ENCODE measurements at regions not wholly inside any gene's neighbourhood (a gene's known extent, or its start where the extent isn't known, plus 50 kb on each side); places are given as distances from the start of the nearest gene placed in this dataset.

GRCh38 chr2:220123751-220124150 lies 496.3 kb downstream of the SLC4A3 start:
- intact Hi-C loops (cut with DNase I): no loop called here
- DNase-seq: no peak
- no peaks in the 10 kb centered on the region for H3K9me3 ChIP-seq
- H3K27ac ChIP-seq: no peak overlapping the region
- no peaks in the 10 kb centered on the region for H3K36me3 ChIP-seq
- peaks cover 0 to 20% (median 0%) of the 10 kb centered on the region in 3 donors for H3K4me1 ChIP-seq
- 40 to 51% methylated on average over 2 of the region's 2 CpGs for WGBS, 2 donors
- H3K4me3 ChIP-seq: no peak overlapping the region
- TF ChIP-seq, protein P1, sequence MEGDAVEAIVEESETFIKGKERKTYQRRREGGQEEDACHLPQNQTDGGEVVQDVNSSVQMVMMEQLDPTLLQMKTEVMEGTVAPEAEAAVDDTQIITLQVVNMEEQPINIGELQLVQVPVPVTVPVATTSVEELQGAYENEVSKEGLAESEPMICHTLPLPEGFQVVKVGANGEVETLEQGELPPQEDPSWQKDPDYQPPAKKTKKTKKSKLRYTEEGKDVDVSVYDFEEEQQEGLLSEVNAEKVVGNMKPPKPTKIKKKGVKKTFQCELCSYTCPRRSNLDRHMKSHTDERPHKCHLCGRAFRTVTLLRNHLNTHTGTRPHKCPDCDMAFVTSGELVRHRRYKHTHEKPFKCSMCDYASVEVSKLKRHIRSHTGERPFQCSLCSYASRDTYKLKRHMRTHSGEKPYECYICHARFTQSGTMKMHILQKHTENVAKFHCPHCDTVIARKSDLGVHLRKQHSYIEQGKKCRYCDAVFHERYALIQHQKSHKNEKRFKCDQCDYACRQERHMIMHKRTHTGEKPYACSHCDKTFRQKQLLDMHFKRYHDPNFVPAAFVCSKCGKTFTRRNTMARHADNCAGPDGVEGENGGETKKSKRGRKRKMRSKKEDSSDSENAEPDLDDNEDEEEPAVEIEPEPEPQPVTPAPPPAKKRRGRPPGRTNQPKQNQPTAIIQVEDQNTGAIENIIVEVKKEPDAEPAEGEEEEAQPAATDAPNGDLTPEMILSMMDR (IDR thresholded peaks at IDR 0.05): no peak
- TF ChIP-seq POLR2A (IDR thresholded peaks at IDR 0.05): no peak
- H3K27me3 ChIP-seq: no peaks in the 10 kb centered on the region

GRCh38 chr2:220125551-220125950 lies 498.1 kb downstream of the SLC4A3 start:
- intact Hi-C loops (cut with DNase I): no loop called here
- TF ChIP-seq POLR2A (IDR thresholded peaks at IDR 0.05): no peak
- TF ChIP-seq, protein P1 (IDR thresholded peaks at IDR 0.05): no peak
- Histone ChIP-seq H3K9me3 (peaks cover 0 to 10% (median 0%) of the 10 kb centered on the region in 3 donors), H3K36me3 (no peaks in the 10 kb centered on the region), H3K27me3 (no peaks in the 10 kb centered on the region), H3K27ac (no peak overlapping the region), H3K4me3 (no peak overlapping the region), H3K4me1 (peaks cover 0 to 20% (median 0%) of the 10 kb centered on the region in 3 donors)
- no peak for DNase-seq
- 79 to 85% methylated on average over 7 to 8 of the region's 8 CpGs for WGBS, 2 donors

- no peak overlapping the region for H3K4me3 ChIP-seq
- H3K27ac ChIP-seq: peak overlapping the region; percentile 29 to 74 (median 54)
- H3K27me3 ChIP-seq: no peaks in the 10 kb centered on the region
- H3K4me1 ChIP-seq: peaks cover 0 to 20% (median 0%) of the 10 kb centered on the region in 3 donors
- TF ChIP-seq, protein P1 (IDR thresholded peaks at IDR 0.05): no peak
- no peak for TF ChIP-seq POLR2A (IDR thresholded peaks at IDR 0.05)
- peaks cover 0 to 10% (median 0%) of the 10 kb centered on the region in 3 donors for H3K9me3 ChIP-seq
- H3K36me3 ChIP-seq: no peaks in the 10 kb centered on the region
- intact Hi-C loops (cut with DNase I): no loop called here
- DNase-seq: no peak
- 32 to 43% methylated on average over 3 of the region's 3 CpGs for WGBS, 2 donors
Observed at GRCh38 chr2:220127311-220127710, 499.9 kb downstream of the SLC4A3 start.

DNA sequence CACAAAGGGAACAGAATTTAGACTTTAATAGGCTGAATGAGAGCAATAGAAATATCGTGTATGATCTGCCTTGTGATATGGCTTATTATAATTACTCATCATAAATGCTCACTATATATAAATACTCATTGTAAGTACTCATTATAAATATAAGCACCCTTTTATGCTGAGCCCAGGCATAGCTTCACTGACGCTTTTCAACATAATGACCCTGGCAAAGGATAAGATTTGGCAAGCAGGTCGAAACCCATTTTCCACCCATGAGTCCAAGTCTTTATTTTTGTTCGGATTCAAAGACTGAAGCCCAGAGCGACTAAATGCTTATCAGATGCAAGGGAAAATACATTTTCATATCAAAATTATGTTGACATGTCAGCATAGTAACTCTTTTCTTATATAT lies 500.4 kb downstream of the SLC4A3 start:
- intact Hi-C loops (cut with DNase I): no loop called here
- peak overlapping the region; percentile 29 to 74 (median 54) for H3K27ac ChIP-seq
- no peak for DNase-seq

DNA sequence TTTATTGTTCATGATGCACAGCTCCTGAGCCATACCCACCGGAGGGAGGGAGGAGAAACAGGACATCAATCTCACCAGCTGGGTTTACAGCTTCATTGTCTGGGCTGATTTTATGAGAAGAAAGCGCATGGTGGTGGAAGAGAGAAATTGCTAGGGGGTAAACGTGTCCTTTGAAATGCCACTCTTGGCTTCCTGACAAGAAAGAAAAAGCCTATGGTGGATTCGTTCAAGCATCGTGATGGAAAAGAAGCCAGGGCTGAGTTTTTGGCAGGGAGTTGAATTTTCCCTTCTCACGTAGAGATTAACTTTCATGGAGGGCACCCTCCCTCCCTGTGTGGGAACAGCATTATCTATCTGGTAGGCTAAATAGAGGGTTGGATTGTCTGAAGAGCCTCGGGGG lies 502.0 kb downstream of the SLC4A3 start:
- TF ChIP-seq, protein P1 (IDR thresholded peaks at IDR 0.05): no peak
- TF ChIP-seq POLR2A (IDR thresholded peaks at IDR 0.05): no peak
- intact Hi-C loops (cut with DNase I): no loop called here
- 63 to 70% methylated on average over 7 of the region's 7 CpGs for WGBS, 2 donors

More for the DNA sequence above, 500.4 kb downstream of the SLC4A3 start:
- H3K4me3 ChIP-seq: no peak overlapping the region
- peaks cover 0 to 10% (median 0%) of the 10 kb centered on the region in 3 donors for H3K9me3 ChIP-seq
- H3K36me3 ChIP-seq: no peaks in the 10 kb centered on the region
- WGBS, 2 donors: 65 to 69% methylated on average over 5 of the region's 5 CpGs
- no peaks in the 10 kb centered on the region for H3K27me3 ChIP-seq
- no peak for TF ChIP-seq POLR2A (IDR thresholded peaks at IDR 0.05)
- TF ChIP-seq, protein P1 (IDR thresholded peaks at IDR 0.05): no peak
- peaks cover 0 to 20% (median 0%) of the 10 kb centered on the region in 3 donors for H3K4me1 ChIP-seq

More for the DNA sequence above, 502.0 kb downstream of the SLC4A3 start:
- Histone ChIP-seq H3K27ac (no peak overlapping the region), H3K4me3 (no peak overlapping the region), H3K27me3 (no peaks in the 10 kb centered on the region), H3K36me3 (no peaks in the 10 kb centered on the region), H3K9me3 (peaks cover 0 to 10% (median 0%) of the 10 kb centered on the region in 3 donors), H3K4me1 (peaks cover 0 to 20% (median 0%) of the 10 kb centered on the region in 3 donors)
- no peak for DNase-seq
